ENCODE measurements at regions not wholly inside any gene's neighbourhood (a gene's known extent, or its start where the extent isn't known, plus 50 kb on each side); places are given as distances from the start of the nearest gene placed in this dataset.

DNA sequence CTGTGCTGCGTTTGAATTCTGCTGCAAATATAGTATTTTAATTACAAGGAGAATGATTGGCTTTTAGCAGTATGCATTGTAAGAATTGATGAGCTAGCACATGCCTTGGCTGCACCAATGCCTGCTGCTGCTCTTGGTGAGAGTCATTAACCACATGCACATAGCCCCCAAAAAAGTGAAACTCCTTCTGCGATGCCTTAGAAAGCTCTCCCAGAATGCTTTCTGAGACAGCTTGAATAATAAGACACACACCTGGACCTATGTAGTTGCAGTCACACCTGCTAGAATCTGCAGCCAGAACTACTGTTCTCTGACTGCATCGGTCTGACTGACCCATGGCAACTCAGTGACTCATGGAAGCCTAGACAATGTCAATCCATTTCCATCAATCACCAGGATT lies 170.1 kb upstream of the DDX18 start:
- DNase-seq, result no peak
- Histone ChIP-seq H2BK20ac (ENCODE audit: low read depth, low read length) (no peak overlapping the region), H3K9me1 (ENCODE audit: insufficient read depth, low read length) (no peaks in the 10 kb centered on the region), H4K8ac (ENCODE audit: low read depth in 2 of 2, low read length in 2 of 2) (no peak overlapping the region), H3K4me3 (ENCODE audit: insufficient read depth, low read depth, low read length) (no peak overlapping the region), H3K9me3 (ENCODE audit: control insufficient read depth, insufficient read depth, low read length) (peaks cover 10% of the 10 kb centered on the region), H2BK120ac (ENCODE audit: low read depth, low read length) (no peak overlapping the region), H3K27ac (ENCODE audit: insufficient read depth, low read length) (no peak overlapping the region), H4K5ac (ENCODE audit: low read depth, low read length) (no peak overlapping the region), H3K4ac (ENCODE audit: low read depth, low read length) (no peak overlapping the region), H2BK15ac (ENCODE audit: low read depth, low read length) (no peak overlapping the region), H3K79me1 (ENCODE audit: low read depth in 1 of 2, low read length in 2 of 2) (no peaks in the 10 kb centered on the region), H3K56ac (ENCODE audit: extremely low read depth, insufficient read depth, low read length) (no peak overlapping the region), H3K18ac (ENCODE audit: low read depth, low read length) (no peak overlapping the region), H3K23ac (ENCODE audit: low read depth, low read length) (no peak overlapping the region), H3K4me1 (ENCODE audit: control insufficient read depth, insufficient read depth, low read length) (no peaks in the 10 kb centered on the region), H3K36me3 (ENCODE audit: control insufficient read depth, insufficient read depth, low read length) (no peaks in the 10 kb centered on the region), H3K4me2 (ENCODE audit: low read depth, low read length) (no peak overlapping the region), H3K27me3 (ENCODE audit: control insufficient read depth, insufficient read depth, low read length) (no peaks in the 10 kb centered on the region), H3K9ac (ENCODE audit: low read depth, low read length) (no peak overlapping the region), H2AK5ac (ENCODE audit: low read depth, low read length) (no peak overlapping the region), H3K14ac (replicated peaks; ENCODE audit: low read depth, low read length) (no peak overlapping the region), H4K20me1 (ENCODE audit: insufficient read depth, low read length) (no peaks in the 10 kb centered on the region), H2AFZ (replicated peaks; ENCODE audit: low read length, poor library complexity) (no peak overlapping the region), H2AK9ac (replicated peaks; ENCODE audit: low read depth, low read length, poor library complexity) (no peak overlapping the region), H4K91ac (ENCODE audit: insufficient read depth, low read depth, low read length) (no peak overlapping the region), H2BK5ac (ENCODE audit: low read depth, low read length, poor library complexity, severe bottlenecking) (no peak overlapping the region)
- dilution Hi-C loops (cut with HindIII; ENCODE audit: low sequenced_read_pairs, unreplicated experiment) (no loop called here), intact Hi-C loops (cut with micrococcal nuclease) (no loop called here), in situ Hi-C loops (cut with MboI; ENCODE audit: low sequenced_read_pairs) (no loop called here)
- no TSS peak for BruUV-seq (replicated peaks)
- ATAC-seq (ENCODE audit: low read depth), result no peak
- ChIA-PET POLR2A (ENCODE audit: unreplicated experiment) (no interaction called here), CTCF (no interaction called here)
- TF ChIP-seq SMC3 (IDR thresholded peaks at IDR 0.05; ENCODE audit: low read depth, low read length) (no peak), FOS (IDR thresholded peaks at IDR 0.05; ENCODE audit: low read depth, low read length) (no peak), POLR2A (IDR thresholded peaks at IDR 0.05; ENCODE audit: low read depth, low read length) (no peak), RCOR1 (IDR thresholded peaks at IDR 0.05; ENCODE audit: insufficient replicate concordance, low read length) (no peak), MAZ (IDR thresholded peaks at IDR 0.05; ENCODE audit: borderline replicate concordance, low read depth, low read length) (no peak), NFE2L2 (IDR thresholded peaks at IDR 0.05; ENCODE audit: low read depth, low read length) (no peak), MAFK (IDR thresholded peaks at IDR 0.05; ENCODE audit: low read depth, low read length) (no peak), ELK1 (IDR thresholded peaks at IDR 0.05; ENCODE audit: borderline replicate concordance, low read depth, low read length) (no peak), RFX5 (IDR thresholded peaks at IDR 0.05; ENCODE audit: low read depth, low read length) (no peak), USF2 (IDR thresholded peaks at IDR 0.05; ENCODE audit: low read depth, low read length) (no peak), BHLHE40 (IDR thresholded peaks at IDR 0.05; ENCODE audit: low read depth, low read length) (no peak), CHD1 (IDR thresholded peaks at IDR 0.05; ENCODE audit: low read depth, low read length) (no peak), CEBPB (IDR thresholded peaks at IDR 0.05; ENCODE audit: low read depth, low read length) (no peak), MXI1 (IDR thresholded peaks at IDR 0.05; ENCODE audit: borderline replicate concordance, low read depth, low read length) (no peak), RAD21 (IDR thresholded peaks at IDR 0.05; ENCODE audit: low read length) (no peak)
- 60% methylated on average over 1 of the region's 3 CpGs; no CpG with 5 or more reads in 1 of the 2 experiments for WGBS, 2 experiments (ENCODE audit: extremely low coverage in 2 of 2, insufficient read length in 1 of 2)
